ENCODE measurements at regions not wholly inside any gene's neighbourhood (a gene's known extent, or its start where the extent isn't known, plus 50 kb on each side); places are given as distances from the start of the nearest gene placed in this dataset.

- POLR2A ChIA-PET = no interaction called here
- H3K4me3 ChIP-seq (ENCODE audit: low read depth, low read length) = no peak overlapping the region
- CTCF ChIA-PET = no interaction called here
- TF ChIP-seq CTCF (IDR thresholded peaks at IDR 0.05; ENCODE audit: low read depth, low read length) = no peak
- H3K27ac ChIP-seq (ENCODE audit: low read depth, low read length) = no peak overlapping the region
- no peaks in the 10 kb centered on the region for H3K27me3 ChIP-seq (ENCODE audit: control insufficient read depth, insufficient read depth, low read length)
- DNase-seq (ENCODE audit: low read depth, low spot score) = no peak
- H3K9me3 ChIP-seq (ENCODE audit: control insufficient read depth, insufficient read depth, low read length) = peaks cover 11% of the 10 kb centered on the region; the same call in 1 of the 2 replicates
Observed at GRCh38 chr14:28502517-28502916, 264.1 kb upstream of the FOXG1 start.

GRCh38 chr14:28515571-28515970, 251.0 kb upstream of the FOXG1 start:
- no peak for DNase-seq (ENCODE audit: low read depth, low spot score)
- POLR2A ChIA-PET = no interaction called here
- H3K9me3 ChIP-seq (ENCODE audit: control insufficient read depth, insufficient read depth, low read length) = peaks cover 12% of the 10 kb centered on the region
- CTCF ChIA-PET = no interaction called here
- no peak for TF ChIP-seq CTCF (IDR thresholded peaks at IDR 0.05; ENCODE audit: low read depth, low read length)
- no peak overlapping the region for H3K4me3 ChIP-seq (ENCODE audit: low read depth, low read length)
- no peaks in the 10 kb centered on the region for H3K27me3 ChIP-seq (ENCODE audit: control insufficient read depth, insufficient read depth, low read length)
- no peak overlapping the region for H3K27ac ChIP-seq (ENCODE audit: low read depth, low read length)

GRCh38 chr14:28536889-28537288, 229.7 kb upstream of the FOXG1 start:
- Histone ChIP-seq H3K27ac (ENCODE audit: low read depth, low read length) (no peak overlapping the region), H3K4me3 (ENCODE audit: low read depth, low read length) (no peak overlapping the region), H3K27me3 (ENCODE audit: control insufficient read depth, insufficient read depth, low read length) (no peaks in the 10 kb centered on the region), H3K9me3 (ENCODE audit: control insufficient read depth, insufficient read depth, low read length) (peaks cover 22% of the 10 kb centered on the region)
- ChIA-PET POLR2A (no interaction called here), CTCF (no interaction called here)
- DNase-seq (ENCODE audit: low read depth, low spot score) = no peak
- TF ChIP-seq CTCF (IDR thresholded peaks at IDR 0.05; ENCODE audit: low read depth, low read length) = no peak

GRCh38 chr14:28542040-28542439, 224.5 kb upstream of the FOXG1 start:
- Histone ChIP-seq H3K27ac (ENCODE audit: low read depth, low read length) (no peak overlapping the region), H3K4me3 (ENCODE audit: low read depth, low read length) (no peak overlapping the region), H3K9me3 (ENCODE audit: control insufficient read depth, insufficient read depth, low read length) (peaks cover 20% of the 10 kb centered on the region), H3K27me3 (ENCODE audit: control insufficient read depth, insufficient read depth, low read length) (no peaks in the 10 kb centered on the region)
- no peak for DNase-seq (ENCODE audit: low read depth, low spot score)
- ChIA-PET CTCF (no interaction called here), POLR2A (no interaction called here)
- TF ChIP-seq CTCF (IDR thresholded peaks at IDR 0.05; ENCODE audit: low read depth, low read length) = no peak

GRCh38 chr14:28565345-28565744, 201.2 kb upstream of the FOXG1 start:
- peaks cover 4% of the 10 kb centered on the region; the same call in 1 of the 2 replicates for H3K9me3 ChIP-seq (ENCODE audit: control insufficient read depth, insufficient read depth, low read length)
- ChIA-PET CTCF (no interaction called here), POLR2A (no interaction called here)
- TF ChIP-seq CTCF (IDR thresholded peaks at IDR 0.05; ENCODE audit: low read depth, low read length) = no peak
- H3K27ac ChIP-seq (ENCODE audit: low read depth, low read length) = no peak overlapping the region
- no peak for DNase-seq (ENCODE audit: low read depth, low spot score)
- no peak overlapping the region for H3K4me3 ChIP-seq (ENCODE audit: low read depth, low read length)
- no peaks in the 10 kb centered on the region for H3K27me3 ChIP-seq (ENCODE audit: control insufficient read depth, insufficient read depth, low read length)
